Tibial artery (tissue), 4 donors: ENCODE measurements at regions not wholly inside any gene's neighbourhood (a gene's known extent, or its start where the extent isn't known, plus 50 kb on each side); places are given as distances from the start of the nearest gene placed in this dataset.

Experiments used
- DNase-seq, 2 donors: peaks; one replicate each; pipeline ENCODE4 v3.0.0-alpha.2; 2019
- H3K27ac ChIP-seq, 2 donors: fragments of 200-600 bp; sonication (generic) in 1 of 2; 1 replicate in 1 of 2; 2 replicates in 1 of 2; pipeline ENCODE4 v1.5.1; 2018 to 2019; ENCODE audit warnings: mild to moderate bottlenecking in 1 of 2
- H3K27me3 ChIP-seq, 2 donors: fragments of 200-600 bp; sonication (generic) in 1 of 2; one replicate each; pipeline versions ENCODE4 v1.5.1 to v1.6.0; 2016 to 2019
- H3K36me3 ChIP-seq, 3 donors: fragments of 200-600 bp; sonication (generic) in 2 of 3; one replicate each; pipeline ENCODE4 v1.5.1; 2016 to 2019; ENCODE audit warnings: mild to moderate bottlenecking in 2 of 3
- H3K4me1 ChIP-seq, 4 donors: fragments of 200-600 bp; sonication (generic) in 2 of 4; 1 replicate in 3 of 4; 2 replicates in 1 of 4; pipeline ENCODE4 v1.5.1; 2016 to 2019
- H3K4me3 ChIP-seq, 2 donors: fragments of 200-600 bp; sonication (generic) in 1 of 2; 1 replicate in 1 of 2; 2 replicates in 1 of 2; pipeline ENCODE4 v1.5.1; 2018 to 2019; ENCODE audit warnings: mild to moderate bottlenecking in 2 of 2
- H3K9me3 ChIP-seq, 3 donors: fragments of 200-600 bp; sonication (generic) in 1 of 3; one replicate each; pipeline ENCODE4 v1.5.1; 2016 to 2019
- intact Hi-C: fragments of 100-400 bp; cut with DNase I; formaldehyde crosslinking; loops from one replicate; pipeline ENCODE4 v1.15.0; 2023; ENCODE audit warnings: low total_unique reads
- TF ChIP-seq, protein P1 (sequence below), 2 experiments: fragments of 200-600 bp in 1 of 2; fragments of 450-650 bp in 1 of 2; IDR thresholded peaks; one replicate each; pipeline ENCODE4 v1.5.1; 2017 to 2019; ENCODE audit warnings: antibody characterized with exemption in 2 of 2, mild to moderate bottlenecking in 1 of 2, moderate library complexity in 1 of 2

DNA sequence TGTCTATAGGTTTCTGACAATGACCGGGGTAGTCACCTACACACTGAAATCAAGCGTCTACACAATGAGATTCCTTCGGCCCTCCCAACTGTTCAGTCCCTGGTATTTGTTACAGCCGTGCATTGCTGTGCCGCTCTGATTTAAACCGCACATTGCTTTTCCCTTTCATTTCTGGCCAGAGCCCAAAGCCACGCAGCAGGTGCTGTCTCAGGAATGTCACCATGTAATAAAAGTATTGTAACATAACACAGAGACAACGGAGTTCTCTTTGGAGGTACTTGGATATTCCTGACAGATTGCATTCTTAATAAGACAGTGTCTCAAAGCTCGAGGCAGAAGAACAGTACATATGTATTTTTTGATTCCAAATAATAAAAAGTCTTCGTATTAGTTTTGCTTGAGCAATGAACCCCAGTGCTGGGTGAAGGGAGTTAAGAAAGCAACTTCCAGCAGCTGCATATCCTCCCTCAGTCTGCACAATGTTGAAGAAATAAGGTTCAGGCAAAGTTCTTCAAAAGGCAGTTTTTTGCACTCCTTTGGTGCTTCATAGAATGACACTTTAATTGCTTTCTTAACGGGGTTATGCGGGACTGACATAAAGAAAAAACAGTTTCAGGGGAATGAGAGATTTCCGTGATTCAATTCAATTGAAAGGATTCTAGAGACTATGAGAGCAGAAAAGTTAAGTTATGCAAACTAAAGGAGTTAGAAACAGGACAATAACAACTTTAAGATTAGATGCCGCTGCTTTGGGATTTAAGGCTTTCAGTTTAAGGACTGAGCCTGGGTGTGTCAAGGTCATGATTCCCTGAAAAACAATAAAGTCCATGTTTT is 288.7 kb upstream of the FLRT2 start:
- TF ChIP-seq, protein P1, sequence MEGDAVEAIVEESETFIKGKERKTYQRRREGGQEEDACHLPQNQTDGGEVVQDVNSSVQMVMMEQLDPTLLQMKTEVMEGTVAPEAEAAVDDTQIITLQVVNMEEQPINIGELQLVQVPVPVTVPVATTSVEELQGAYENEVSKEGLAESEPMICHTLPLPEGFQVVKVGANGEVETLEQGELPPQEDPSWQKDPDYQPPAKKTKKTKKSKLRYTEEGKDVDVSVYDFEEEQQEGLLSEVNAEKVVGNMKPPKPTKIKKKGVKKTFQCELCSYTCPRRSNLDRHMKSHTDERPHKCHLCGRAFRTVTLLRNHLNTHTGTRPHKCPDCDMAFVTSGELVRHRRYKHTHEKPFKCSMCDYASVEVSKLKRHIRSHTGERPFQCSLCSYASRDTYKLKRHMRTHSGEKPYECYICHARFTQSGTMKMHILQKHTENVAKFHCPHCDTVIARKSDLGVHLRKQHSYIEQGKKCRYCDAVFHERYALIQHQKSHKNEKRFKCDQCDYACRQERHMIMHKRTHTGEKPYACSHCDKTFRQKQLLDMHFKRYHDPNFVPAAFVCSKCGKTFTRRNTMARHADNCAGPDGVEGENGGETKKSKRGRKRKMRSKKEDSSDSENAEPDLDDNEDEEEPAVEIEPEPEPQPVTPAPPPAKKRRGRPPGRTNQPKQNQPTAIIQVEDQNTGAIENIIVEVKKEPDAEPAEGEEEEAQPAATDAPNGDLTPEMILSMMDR (IDR thresholded peaks at IDR 0.05): no peak
- DNase-seq: no peak

DNA sequence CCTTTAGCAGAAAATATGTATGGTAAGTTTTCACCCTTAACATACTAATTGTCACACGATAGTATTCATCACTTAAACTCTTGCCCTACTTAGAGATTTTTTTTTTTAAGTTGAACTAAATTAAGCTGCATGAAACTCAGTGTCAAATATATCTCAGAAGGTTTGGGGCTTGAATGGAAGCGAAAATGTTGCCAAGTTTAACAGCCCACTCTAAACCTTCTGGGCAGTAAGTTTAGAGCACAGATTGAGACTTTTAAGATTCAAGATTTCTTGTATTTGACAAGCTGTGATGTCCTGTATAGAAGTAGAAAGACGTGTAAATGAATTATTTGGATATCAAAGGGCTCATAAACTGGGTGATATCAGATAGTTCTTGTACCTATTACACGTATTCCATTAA is 287.3 kb upstream of the FLRT2 start:
- H3K9me3 ChIP-seq: no peaks in the 10 kb centered on the region
- H3K27me3 ChIP-seq: no peaks in the 10 kb centered on the region
- H3K4me1 ChIP-seq: no peaks in the 10 kb centered on the region
- H3K36me3 ChIP-seq: no peaks in the 10 kb centered on the region
- DNase-seq: no peak
- no peak overlapping the region for H3K27ac ChIP-seq
- intact Hi-C loops: no loop called here
- TF ChIP-seq, protein P1 (IDR thresholded peaks at IDR 0.05): no peak
- no peak overlapping the region for H3K4me3 ChIP-seq

More for the DNA sequence above, 288.7 kb upstream of the FLRT2 start:
- intact Hi-C loops: no loop called here
- Histone ChIP-seq H3K9me3 (no peaks in the 10 kb centered on the region), H3K36me3 (no peaks in the 10 kb centered on the region), H3K27me3 (no peaks in the 10 kb centered on the region), H3K4me3 (no peak overlapping the region), H3K4me1 (no peaks in the 10 kb centered on the region), H3K27ac (no peak overlapping the region)

DNA sequence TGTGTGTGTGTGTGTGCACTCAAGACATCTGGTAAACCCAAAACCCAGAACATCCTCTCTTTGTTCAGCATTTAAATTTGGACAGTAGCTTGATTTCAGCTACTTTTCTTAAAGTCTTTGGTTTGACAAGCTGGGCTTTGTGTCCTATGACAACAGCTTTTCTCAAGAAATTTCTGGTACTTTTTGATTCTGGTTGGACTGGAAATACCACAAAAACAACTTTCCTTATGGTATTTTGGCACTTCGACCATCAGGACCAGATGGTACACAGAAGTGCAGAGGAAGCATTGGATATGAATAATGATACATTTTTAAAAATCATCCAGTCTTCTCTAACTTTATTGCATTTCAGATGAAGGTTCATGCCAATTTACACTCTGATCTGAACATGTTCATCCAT is 286.6 kb upstream of the FLRT2 start:
- H3K4me1 ChIP-seq: no peaks in the 10 kb centered on the region
- no peaks in the 10 kb centered on the region for H3K36me3 ChIP-seq
- H3K27ac ChIP-seq: no peak overlapping the region
- DNase-seq: no peak
- intact Hi-C loops: no loop called here
- H3K9me3 ChIP-seq: no peaks in the 10 kb centered on the region
- TF ChIP-seq, protein P1 (IDR thresholded peaks at IDR 0.05): no peak
- H3K27me3 ChIP-seq: no peaks in the 10 kb centered on the region
- no peak overlapping the region for H3K4me3 ChIP-seq

DNA sequence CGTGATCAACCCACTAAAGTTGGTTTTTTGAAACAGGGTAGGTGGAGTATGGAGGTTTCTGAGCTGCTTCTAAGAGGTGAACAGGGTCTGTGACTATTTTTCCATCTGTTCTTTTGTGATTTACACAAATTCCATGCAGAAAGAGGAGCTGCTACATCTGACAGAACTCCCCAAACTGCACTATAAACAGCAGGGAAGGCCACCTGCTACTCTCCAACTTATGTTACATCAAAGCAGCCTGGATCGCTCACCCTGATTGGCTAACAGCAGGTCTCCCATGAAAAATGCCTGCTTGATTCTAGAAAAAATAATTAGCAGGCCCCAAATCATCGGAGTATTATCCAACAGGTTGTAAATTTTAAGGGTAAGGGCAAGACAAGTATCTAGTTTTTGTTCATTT is 282.9 kb upstream of the FLRT2 start:
- no peak overlapping the region for H3K27ac ChIP-seq
- intact Hi-C loops: no loop called here
- no peaks in the 10 kb centered on the region for H3K27me3 ChIP-seq
- no peaks in the 10 kb centered on the region for H3K36me3 ChIP-seq
- H3K9me3 ChIP-seq: no peaks in the 10 kb centered on the region
- no peak overlapping the region for H3K4me3 ChIP-seq
- TF ChIP-seq, protein P1 (IDR thresholded peaks at IDR 0.05): no peak
- H3K4me1 ChIP-seq: no peaks in the 10 kb centered on the region
- no peak for DNase-seq

DNA sequence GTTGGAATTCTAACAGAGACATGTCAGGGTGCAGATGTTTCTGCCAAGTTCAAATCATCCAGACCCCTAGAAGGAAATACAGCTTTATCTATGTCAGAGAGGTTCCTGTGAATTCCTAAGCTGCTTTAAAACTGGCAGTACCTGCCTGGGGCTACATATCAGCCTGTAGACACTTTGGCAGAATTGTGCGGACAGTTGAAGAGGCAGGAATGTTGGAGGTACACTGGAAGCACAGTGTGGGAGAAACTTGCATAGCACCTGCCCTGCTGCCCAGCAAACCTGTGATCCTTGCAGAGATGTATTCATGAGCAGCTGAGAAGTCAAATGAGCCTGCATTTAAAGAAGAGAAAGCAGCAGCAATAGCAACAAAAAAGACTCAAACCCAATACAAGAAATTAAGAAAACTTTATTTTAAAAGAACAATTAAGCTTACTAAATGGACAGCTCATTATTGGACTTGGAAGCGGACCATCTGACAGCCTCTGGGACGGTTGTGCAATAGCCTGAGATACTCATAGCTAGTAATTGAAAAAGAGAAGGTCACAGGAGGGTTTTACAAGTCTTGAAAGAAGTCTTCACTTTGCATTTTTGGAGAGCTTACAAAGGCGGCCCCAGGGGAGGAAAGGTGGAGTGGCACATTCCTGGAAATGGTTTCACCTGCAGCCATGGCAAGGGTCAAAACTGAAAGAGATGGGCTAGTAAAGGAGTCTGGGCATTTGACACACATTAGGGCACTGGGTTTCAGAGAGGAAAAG is 280.9 kb upstream of the FLRT2 start:
- Histone ChIP-seq H3K4me3 (no peak overlapping the region), H3K4me1 (no peaks in the 10 kb centered on the region), H3K36me3 (no peaks in the 10 kb centered on the region), H3K27me3 (no peaks in the 10 kb centered on the region), H3K27ac (no peak overlapping the region), H3K9me3 (no peaks in the 10 kb centered on the region)
- TF ChIP-seq, protein P1 (IDR thresholded peaks at IDR 0.05): no peak
- intact Hi-C loops: no loop called here
- DNase-seq: peak in 1 of 2 donors; percentile 33
